ENCODE measurements at regions not wholly inside any gene's neighbourhood (a gene's known extent, or its start where the extent isn't known, plus 50 kb on each side); places are given as distances from the start of the nearest gene placed in this dataset.
"Not testable (repeated sequence)": the region's sequence is repeated elsewhere in the genome, so short reads cannot be mapped to it uniquely, and the experiment has no call there.

DNA sequence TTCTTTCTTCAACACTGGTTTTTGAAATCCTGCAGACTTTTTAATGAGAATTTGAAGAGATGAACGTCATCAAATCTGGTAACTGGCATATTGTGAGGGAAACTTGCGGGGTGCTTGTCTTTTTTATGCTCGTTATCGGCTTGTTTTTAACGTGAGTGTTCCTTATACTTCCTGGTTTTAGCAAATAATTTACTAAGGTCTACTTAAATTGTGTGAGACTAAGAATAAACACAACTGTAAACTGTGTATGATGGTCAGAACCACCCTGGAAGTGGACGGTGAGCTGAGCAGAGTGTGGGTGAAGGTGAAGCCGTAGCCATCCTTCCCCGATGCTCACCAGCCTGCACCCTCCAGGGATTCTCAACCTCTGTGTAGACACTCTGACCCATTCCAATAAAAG is 82.3 kb upstream of the CDC42EP3 start:
- DNase-seq (ENCODE audit: low spot score) = no peak
- TF ChIP-seq, protein P1, sequence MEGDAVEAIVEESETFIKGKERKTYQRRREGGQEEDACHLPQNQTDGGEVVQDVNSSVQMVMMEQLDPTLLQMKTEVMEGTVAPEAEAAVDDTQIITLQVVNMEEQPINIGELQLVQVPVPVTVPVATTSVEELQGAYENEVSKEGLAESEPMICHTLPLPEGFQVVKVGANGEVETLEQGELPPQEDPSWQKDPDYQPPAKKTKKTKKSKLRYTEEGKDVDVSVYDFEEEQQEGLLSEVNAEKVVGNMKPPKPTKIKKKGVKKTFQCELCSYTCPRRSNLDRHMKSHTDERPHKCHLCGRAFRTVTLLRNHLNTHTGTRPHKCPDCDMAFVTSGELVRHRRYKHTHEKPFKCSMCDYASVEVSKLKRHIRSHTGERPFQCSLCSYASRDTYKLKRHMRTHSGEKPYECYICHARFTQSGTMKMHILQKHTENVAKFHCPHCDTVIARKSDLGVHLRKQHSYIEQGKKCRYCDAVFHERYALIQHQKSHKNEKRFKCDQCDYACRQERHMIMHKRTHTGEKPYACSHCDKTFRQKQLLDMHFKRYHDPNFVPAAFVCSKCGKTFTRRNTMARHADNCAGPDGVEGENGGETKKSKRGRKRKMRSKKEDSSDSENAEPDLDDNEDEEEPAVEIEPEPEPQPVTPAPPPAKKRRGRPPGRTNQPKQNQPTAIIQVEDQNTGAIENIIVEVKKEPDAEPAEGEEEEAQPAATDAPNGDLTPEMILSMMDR (IDR thresholded peaks at IDR 0.05; ENCODE audit: extremely low read depth, missing control alignments) = no peak

DNA sequence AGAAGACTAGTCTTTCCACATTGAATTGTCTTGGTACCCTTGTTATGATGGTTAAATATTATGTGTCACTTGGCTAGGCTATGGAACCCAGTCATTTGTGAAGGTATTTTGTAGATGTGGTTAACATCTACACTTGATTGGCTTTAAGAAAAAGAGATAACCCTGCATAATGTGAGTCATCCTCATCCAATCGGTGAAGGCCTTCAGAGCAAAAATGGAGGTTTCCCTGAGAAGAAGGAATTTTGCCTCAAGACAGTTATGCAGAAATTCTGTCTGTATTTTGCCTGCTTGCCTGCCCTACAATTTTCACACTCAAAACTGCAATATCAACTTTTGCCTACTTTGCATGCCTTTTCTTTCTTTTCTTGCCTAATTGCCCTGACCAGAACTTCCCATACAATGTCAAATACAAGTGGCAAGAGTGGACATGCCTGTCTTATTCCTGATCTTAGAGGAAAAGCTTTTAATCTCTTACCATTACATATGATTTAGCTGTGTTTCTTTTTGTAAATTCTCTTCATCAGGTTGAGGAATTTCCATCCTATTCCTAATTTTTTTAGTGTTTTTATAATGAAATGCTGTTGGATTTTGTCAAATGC is 84.6 kb upstream of the CDC42EP3 start:
- not testable (repeated sequence) for DNase-seq (ENCODE audit: low spot score)

DNA sequence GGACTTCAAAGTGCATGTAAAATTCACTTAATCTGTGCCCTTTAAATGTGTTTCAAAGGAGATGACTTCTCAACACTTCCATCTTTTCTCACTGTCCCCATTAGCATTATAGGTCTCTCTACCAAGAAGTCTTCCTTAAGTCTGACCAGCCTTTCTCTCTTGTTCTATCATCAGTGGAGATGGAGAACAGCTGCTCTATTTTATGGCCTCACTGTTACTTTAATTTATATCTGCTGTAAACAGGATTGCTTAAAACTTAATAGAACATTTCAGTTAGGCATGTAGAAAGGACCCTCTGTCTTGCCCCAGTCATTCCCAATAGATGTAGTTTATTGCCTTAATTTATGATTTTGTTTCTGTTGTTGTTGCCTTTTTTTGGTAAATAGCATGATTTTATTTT is 86.0 kb upstream of the CDC42EP3 start:
- not testable (repeated sequence) for DNase-seq (ENCODE audit: low spot score)

DNA sequence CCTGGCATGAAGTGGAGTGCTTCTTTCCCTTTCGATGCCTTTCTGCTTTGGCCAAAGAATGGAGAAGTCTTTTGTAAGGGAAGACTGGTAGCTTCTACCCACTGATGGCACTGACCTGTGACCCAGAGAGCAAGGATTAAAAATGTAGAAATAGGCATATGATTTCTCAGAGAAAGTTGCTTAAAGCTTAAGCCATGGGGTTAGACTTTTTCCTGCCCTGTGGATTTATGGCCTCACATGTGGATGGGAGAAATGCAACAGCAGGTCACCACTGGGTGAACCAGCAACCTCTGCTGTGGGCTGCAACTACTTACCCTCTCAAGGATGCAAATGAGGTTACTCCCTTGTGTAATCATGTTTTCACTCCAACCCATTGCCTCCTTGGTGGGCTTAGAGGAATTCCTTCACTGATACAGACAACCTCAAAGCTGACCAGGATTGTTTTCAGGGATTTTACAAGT is 86.7 kb upstream of the CDC42EP3 start:
- not testable (repeated sequence) for DNase-seq (ENCODE audit: low spot score)

DNA sequence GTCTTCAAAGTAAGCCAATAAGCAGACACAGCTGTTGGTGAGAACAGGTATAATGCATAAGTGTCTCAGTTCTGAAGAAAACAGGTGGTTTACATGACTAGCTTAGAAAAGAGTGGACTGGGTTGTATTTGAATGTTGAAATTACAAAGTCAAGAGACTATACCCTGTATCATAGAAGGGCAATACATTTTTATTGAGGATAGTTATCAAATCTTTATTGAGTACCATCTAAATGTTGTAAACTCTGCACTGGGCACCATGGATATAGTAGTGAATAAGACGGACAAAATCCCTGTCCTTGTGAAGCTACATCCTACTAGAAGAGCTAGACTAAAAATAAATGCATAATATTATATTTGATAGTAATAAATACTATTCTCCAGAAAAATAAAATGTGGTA is 88.5 kb upstream of the CDC42EP3 start:
- not testable (repeated sequence) for DNase-seq (ENCODE audit: low spot score)

DNA sequence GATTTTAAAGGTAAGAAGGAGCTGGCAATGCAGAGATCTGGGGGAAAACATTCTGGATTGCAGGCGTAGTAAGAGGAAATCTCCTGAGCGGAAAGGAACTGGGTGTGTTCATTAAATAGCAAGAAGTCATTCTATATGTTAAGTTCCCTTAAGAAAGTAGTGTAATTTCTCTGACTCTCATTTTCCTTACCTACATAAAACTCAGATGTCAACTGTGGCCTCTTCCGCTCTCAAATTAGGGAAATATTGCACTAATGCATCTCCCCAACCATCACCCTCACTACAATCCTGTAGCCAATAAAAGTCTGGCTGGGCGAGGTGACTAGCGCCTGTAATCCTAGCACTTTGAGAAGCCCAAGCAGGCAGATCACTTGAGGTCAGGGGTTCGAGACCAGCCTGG is 89.0 kb upstream of the CDC42EP3 start:
- TF ChIP-seq, protein P1 (IDR thresholded peaks at IDR 0.05; ENCODE audit: extremely low read depth, missing control alignments) = no peak
- no peak for DNase-seq (ENCODE audit: low spot score)

DNA sequence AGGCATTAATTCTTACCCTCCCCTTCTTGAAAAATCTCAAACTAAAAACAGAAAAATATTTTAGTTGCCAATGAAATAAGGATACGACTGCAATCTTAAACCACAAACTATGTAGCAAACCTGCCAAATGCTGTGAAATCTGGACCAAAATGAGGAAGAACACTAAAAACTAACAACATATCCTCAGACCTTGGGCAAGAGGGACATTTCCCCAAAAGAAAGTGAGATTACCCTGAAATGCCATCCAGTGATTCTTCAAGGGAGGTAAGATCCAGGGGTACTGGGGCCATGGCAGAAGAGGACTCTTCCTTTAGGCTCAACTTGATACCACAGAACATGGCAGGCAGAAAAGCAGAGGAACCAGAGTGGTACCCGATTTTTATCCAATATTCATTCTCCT is 90.8 kb upstream of the CDC42EP3 start:
- DNase-seq (ENCODE audit: low spot score) = not testable (repeated sequence)

DNA sequence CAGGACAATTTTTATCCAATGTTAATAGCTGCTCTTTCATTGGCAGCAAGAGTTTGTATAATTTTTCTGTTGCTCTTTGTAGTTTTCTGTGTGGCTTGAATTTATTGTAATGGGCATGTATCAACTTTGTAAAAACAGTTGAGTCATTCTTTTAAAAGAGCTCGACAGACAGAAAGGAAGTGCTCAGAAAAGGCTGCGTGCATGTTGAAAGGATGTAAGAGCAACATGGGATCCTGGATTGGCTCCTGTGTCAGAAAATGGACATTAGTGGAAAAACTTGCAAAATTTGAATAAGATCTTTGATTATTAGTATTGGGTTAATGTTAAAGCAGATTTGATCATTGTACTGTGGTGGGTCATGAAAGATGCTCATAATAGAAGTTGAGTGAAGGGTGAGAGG is 93.3 kb upstream of the CDC42EP3 start:
- DNase-seq (ENCODE audit: low spot score) = no peak
- TF ChIP-seq, protein P1 (IDR thresholded peaks at IDR 0.05; ENCODE audit: extremely low read depth, missing control alignments) = no peak

DNA sequence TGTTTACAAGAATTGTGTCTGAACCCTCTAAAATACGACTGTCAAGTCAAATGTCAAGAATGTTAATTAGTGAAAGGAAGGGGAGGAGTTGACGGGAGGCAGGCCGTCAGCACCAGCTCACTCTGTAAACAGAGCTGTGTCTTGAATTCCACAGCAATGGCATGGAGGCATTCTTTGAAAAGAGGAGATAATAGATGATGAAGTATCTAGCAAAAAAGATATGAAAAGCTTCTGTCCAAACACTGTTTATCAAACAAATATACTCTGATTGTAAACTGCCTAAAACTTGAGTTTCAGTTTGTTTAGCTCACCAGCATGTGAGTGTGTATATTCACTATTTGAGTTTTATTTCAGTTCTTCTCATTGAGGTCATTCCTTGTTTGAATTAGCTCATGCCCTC is 94.7 kb upstream of the CDC42EP3 start:
- DNase-seq (ENCODE audit: low spot score) = no peak
- TF ChIP-seq, protein P1 (IDR thresholded peaks at IDR 0.05; ENCODE audit: extremely low read depth, missing control alignments) = no peak

DNA sequence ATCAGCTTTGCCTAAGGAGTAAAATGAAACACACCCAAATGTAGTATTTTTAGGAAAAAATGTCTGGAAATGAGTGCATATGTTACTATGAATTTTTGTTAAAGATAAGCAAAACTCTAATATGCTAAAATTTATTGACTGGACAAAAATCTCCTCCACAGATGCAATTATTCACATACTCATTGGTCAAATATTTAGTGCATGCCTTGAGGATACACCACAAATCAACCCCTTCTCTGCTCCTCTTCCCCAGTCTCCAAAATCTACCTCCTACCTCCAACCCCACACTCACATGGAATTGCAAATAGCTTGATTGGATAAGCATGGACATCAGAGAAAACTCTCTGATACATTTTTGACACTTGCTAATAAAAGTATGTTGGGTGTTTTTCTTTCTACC is 95.6 kb upstream of the CDC42EP3 start:
- no peak for DNase-seq (ENCODE audit: low spot score)

More for the DNA sequence above, 95.6 kb upstream of the CDC42EP3 start:
- TF ChIP-seq, protein P1 (IDR thresholded peaks at IDR 0.05; ENCODE audit: extremely low read depth, missing control alignments) = no peak
